DOHH2 (cell line): ENCODE measurements at regions not wholly inside any gene's neighbourhood (a gene's known extent, or its start where the extent isn't known, plus 50 kb on each side); places are given as distances from the start of the nearest gene placed in this dataset.

Experiments
- H3F3A ChIP-seq: fragments of 200-600 bp; sonication (generic), shearing (Covaris generic); 2 replicates; pipeline ENCODE4 v1.6.0; 2016; ENCODE audit warnings: antibody characterized with exemption, mild to moderate bottlenecking; ENCODE audit not compliant: control insufficient read depth, insufficient read depth
- H3K27ac ChIP-seq: fragments of 200-600 bp; sonication (generic); 2 replicates; pipeline ENCODE4 v1.5.1; 2014; ENCODE audit warnings: low read depth, mild to moderate bottlenecking, low read length, moderate library complexity
- H3K27me3 ChIP-seq: fragments of 200-600 bp; sonication (generic); 2 replicates; pipeline ENCODE4 v1.6.1; 2014; ENCODE audit warnings: mild to moderate bottlenecking, low read length, mixed read lengths; ENCODE audit not compliant: control insufficient read depth
- H3K36me3 ChIP-seq: fragments of 200-600 bp; sonication (generic); 2 replicates; pipeline ENCODE4 v1.6.1; 2014; ENCODE audit warnings: mild to moderate bottlenecking, low read length, moderate library complexity, mixed read lengths; ENCODE audit not compliant: control insufficient read depth
- H3K4me1 ChIP-seq: fragments of 200-600 bp; sonication (generic); 2 replicates; pipeline ENCODE4 v1.6.1; 2014; ENCODE audit warnings: mild to moderate bottlenecking, low read length, mixed read lengths; ENCODE audit not compliant: control insufficient read depth
- H3K4me2 ChIP-seq: fragments of 200-600 bp; sonication (generic); 2 replicates; pipeline ENCODE4 v1.6.0; 2014; ENCODE audit warnings: mild to moderate bottlenecking, low read length, moderate library complexity
- H3K4me3 ChIP-seq: fragments of 200-600 bp; sonication (generic); 2 replicates; pipeline ENCODE4 v1.5.1; 2014; ENCODE audit warnings: mild to moderate bottlenecking, low read length, mixed read lengths
- H3K79me2 ChIP-seq: fragments of 200-600 bp; sonication (generic); 2 replicates; pipeline ENCODE4 v1.6.1; 2014; ENCODE audit warnings: mild to moderate bottlenecking, low read length, mixed read lengths; ENCODE audit not compliant: control insufficient read depth
- H3K9me2 ChIP-seq: fragments of 200-600 bp; sonication (generic); replicated peaks from 2 replicates; pipeline ENCODE4 v1.6.1; 2014; ENCODE audit warnings: mild to moderate bottlenecking, low read length, mixed read lengths; ENCODE audit not compliant: control insufficient read depth
- H3K9me3 ChIP-seq: fragments of 200-600 bp; sonication (generic); 2 replicates; pipeline ENCODE4 v1.6.1; 2014; ENCODE audit warnings: antibody characterized with exemption, low read length, mixed read lengths; ENCODE audit not compliant: control insufficient read depth, insufficient read depth
- H4K20me1 ChIP-seq: fragments of 200-600 bp; sonication (generic); 2 replicates; pipeline ENCODE4 v1.6.0; 2014; ENCODE audit warnings: low read depth, mild to moderate bottlenecking, antibody characterized with exemption, low read length, moderate library complexity; ENCODE audit not compliant: control insufficient read depth, insufficient read depth
- CTCF ChIP-seq: fragments of 200-600 bp; sonication (generic); IDR thresholded peaks from one replicate; pipeline ENCODE4 v1.5.1; 2014; ENCODE audit warnings: antibody characterized with exemption, mild to moderate bottlenecking, low read depth, low read length; ENCODE audit not compliant: poor library complexity, severe bottlenecking
- EZH2phosphoT487 ChIP-seq: fragments of 200-600 bp; sonication (generic); IDR thresholded peaks from 2 replicates; pipeline ENCODE4 v1.6.1; 2017; ENCODE audit warnings: borderline replicate concordance, mild to moderate bottlenecking, antibody characterized with exemption, low read length, moderate library complexity, mixed read lengths

DNA sequence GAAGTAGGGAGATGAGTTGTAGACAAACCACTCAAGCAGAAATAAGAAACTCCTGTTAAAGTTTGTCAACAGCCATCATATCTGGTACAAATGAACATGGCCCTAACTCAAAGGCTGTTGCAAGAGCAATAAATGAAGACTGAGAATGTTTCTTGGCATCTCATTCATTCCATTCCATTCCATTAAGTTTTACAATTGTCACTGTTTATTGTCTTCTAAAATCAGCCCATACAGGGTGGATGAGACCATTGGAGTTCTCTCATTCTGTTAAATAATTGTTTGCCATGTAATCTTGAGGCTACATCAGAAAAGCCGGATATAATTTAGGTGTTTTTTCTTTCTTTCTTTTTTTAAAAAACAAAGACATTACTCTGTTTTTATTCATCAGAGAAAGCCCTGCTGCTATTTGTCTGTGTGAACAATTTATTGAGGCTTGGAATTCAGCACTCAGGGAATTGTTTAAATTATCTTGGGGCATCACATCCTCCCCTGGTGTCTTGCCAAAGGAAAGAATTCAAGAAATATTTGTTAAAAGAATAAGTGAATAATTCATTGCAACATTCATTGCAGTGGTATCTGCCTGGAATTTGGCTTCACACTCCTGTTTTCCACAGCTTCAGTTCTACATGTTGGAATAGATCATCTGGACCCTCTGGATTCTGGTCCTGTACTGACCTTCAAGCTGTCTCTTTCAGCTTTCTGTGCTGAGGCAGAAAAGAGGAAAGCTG lies 604.5 kb downstream of the PLPP3 start:
- Histone ChIP-seq H4K20me1 (no peaks in the 10 kb centered on the region), H3F3A (no peaks in the 10 kb centered on the region), H3K79me2 (no peaks in the 10 kb centered on the region), H3K36me3 (no peaks in the 10 kb centered on the region), H3K27ac (no peak overlapping the region), H3K4me2 (no peak overlapping the region), H3K9me2 (no peaks in the 10 kb centered on the region), H3K27me3 (no peaks in the 10 kb centered on the region), H3K4me3 (no peak overlapping the region), H3K9me3 (no peaks in the 10 kb centered on the region), H3K4me1 (no peaks in the 10 kb centered on the region)
- TF ChIP-seq EZH2phosphoT487: no peak
- TF ChIP-seq CTCF: no peak

GRCh38 chr1:55970526-55971110 lies 608.7 kb downstream of the PLPP3 start:
- Histone ChIP-seq H4K20me1 (no peaks in the 10 kb centered on the region), H3K4me2 (no peak overlapping the region)

DNA sequence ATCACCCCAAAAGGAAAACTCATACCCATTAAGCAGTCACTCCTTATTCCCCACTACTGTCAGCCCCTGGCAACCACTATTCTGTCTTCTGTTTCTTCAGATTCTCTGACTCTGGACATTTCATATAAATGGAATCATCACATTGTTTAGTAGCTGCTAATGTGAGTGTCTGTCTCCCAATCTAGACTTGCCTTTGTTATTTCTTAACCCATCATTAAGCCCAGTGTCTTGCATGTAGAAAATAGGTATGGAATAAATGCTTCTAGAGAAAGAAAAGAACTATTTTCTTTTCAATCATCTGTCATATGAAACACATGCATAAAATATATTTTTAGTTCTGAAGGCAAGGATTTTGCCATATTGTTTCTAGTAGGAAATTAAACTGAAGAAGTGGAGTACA lies 610.0 kb downstream of the PLPP3 start:
- H3K4me3 ChIP-seq: no peak overlapping the region
- H3F3A ChIP-seq: no peaks in the 10 kb centered on the region
- H3K4me2 ChIP-seq: no peak overlapping the region
- no peaks in the 10 kb centered on the region for H3K36me3 ChIP-seq
- H4K20me1 ChIP-seq: no peaks in the 10 kb centered on the region
- H3K27ac ChIP-seq: no peak overlapping the region
- no peaks in the 10 kb centered on the region for H3K27me3 ChIP-seq
- no peaks in the 10 kb centered on the region for H3K9me3 ChIP-seq
- H3K9me2 ChIP-seq: no peaks in the 10 kb centered on the region; the same call in 1 of the 2 replicates
- no peaks in the 10 kb centered on the region for H3K4me1 ChIP-seq
- no peaks in the 10 kb centered on the region for H3K79me2 ChIP-seq
- TF ChIP-seq EZH2phosphoT487 (no peak), CTCF (no peak)

More at GRCh38 chr1:55970526-55971110, 608.7 kb downstream of the PLPP3 start:
- TF ChIP-seq CTCF (no peak), EZH2phosphoT487 (no peak)
- no peaks in the 10 kb centered on the region for H3F3A ChIP-seq
- no peaks in the 10 kb centered on the region for H3K79me2 ChIP-seq
- H3K27ac ChIP-seq: no peak overlapping the region
- H3K4me3 ChIP-seq: no peak overlapping the region
- H3K9me2 ChIP-seq: no peaks in the 10 kb centered on the region; the same call in 1 of the 2 replicates
- no peaks in the 10 kb centered on the region for H3K9me3 ChIP-seq
- no peaks in the 10 kb centered on the region for H3K4me1 ChIP-seq
- no peaks in the 10 kb centered on the region for H3K27me3 ChIP-seq
- no peaks in the 10 kb centered on the region for H3K36me3 ChIP-seq
